K562 (cell line): ENCODE measurements at regions not wholly inside any gene's neighbourhood (a gene's known extent, or its start where the extent isn't known, plus 50 kb on each side); places are given as distances from the start of the nearest gene placed in this dataset.

Source experiments
- ATAC-seq: fragments of 200-7000 bp; cut with Tn5 transposase; 3 replicates; pipeline ENCODE4 v1.9.1; 2020; ENCODE audit warnings: moderate library complexity
- BruUV-seq: library from RNA; stranded (reverse); fragments of 400-500 nt; replicated peaks from 2 replicates; lab custom pipeline; 2021; lab: Mats Ljungman, UMichigan
- CTCF ChIA-PET: fragments of 300-600 bp; formaldehyde crosslinking; extraction: SDS; loops from one replicate; lab custom pipeline; 2021; ENCODE audit warnings: low intra/inter-chr PET ratio; lab: Yijun Ruan, JAX
- POLR2A ChIA-PET: fragments of 300-600, 350-650 bp; sonication (Branson Sonifier 250); formaldehyde crosslinking; extraction: SDS; loops from one replicate; lab custom pipeline; 2021; ENCODE audit warnings: antibody characterized with exemption, inconsistent platforms; lab: Yijun Ruan, JAX
- DNase-seq, 4 experiments: peaks; one replicate each; pipeline versions ENCODE4 v3.0.0 to v3.0.0-alpha.2; 2011 to 2018; ENCODE audit warnings: low spot score in 3 of 4, mixed read lengths in 3 of 4; ENCODE audit errors: extremely low read depth in 1 of 4
- FAIRE-seq: peaks from 2 replicates; lab custom pipeline; 2011; peaks lifted over from hg19 to GRCh38; lab: Jason Lieb, UNC
- H2AFZ ChIP-seq: 2 replicates; pipeline ENCODE4 v1.6.0; 2011; ENCODE audit warnings: low read depth, low read length, control low read depth, inconsistent platforms
- H3K27ac ChIP-seq: fragments of 200-600 bp; 3 replicates; pipeline ENCODE4 v1.8.0; 2011; ENCODE audit warnings: low read depth, mild to moderate bottlenecking, control low read depth, inconsistent platforms, low read length, moderate library complexity, mixed read lengths; ENCODE audit errors: extremely low read depth
- H3K27me3 ChIP-seq, 2 experiments: fragments of 300-600 bp in 1 of 2; 2 replicates in 1 of 2; 3 replicates in 1 of 2; pipeline versions ENCODE4 v1.6.0 to v1.8.0; 2011; ENCODE audit warnings: inconsistent platforms in 2 of 2, low read length in 2 of 2, mild to moderate bottlenecking in 1 of 2, mixed read lengths in 1 of 2, moderate library complexity in 1 of 2; ENCODE audit not compliant: control insufficient read depth in 2 of 2, insufficient read depth in 2 of 2
- H3K36me3 ChIP-seq: fragments of 300-600 bp; 3 replicates; pipeline ENCODE4 v1.8.0; 2011; ENCODE audit warnings: mild to moderate bottlenecking, low read length, inconsistent platforms; ENCODE audit not compliant: control insufficient read depth, insufficient read depth
- H3K4me1 ChIP-seq, 2 experiments: fragments of 200-600 bp in 1 of 2; replicated peaks in 1 of 2; 2 replicates in 1 of 2; 3 replicates in 1 of 2; pipeline versions ENCODE4 v1.5.1 to v1.8.0; 2011; ENCODE audit warnings: inconsistent platforms in 2 of 2, low read length in 2 of 2, mild to moderate bottlenecking in 1 of 2, mixed read lengths in 1 of 2, moderate library complexity in 1 of 2; ENCODE audit not compliant: control insufficient read depth in 2 of 2, insufficient read depth in 2 of 2
- H3K4me2 ChIP-seq: 2 replicates; pipeline ENCODE4 v1.6.1; 2011; ENCODE audit warnings: low read length, control low read depth, inconsistent platforms, mixed read lengths; ENCODE audit not compliant: insufficient read depth
- H3K4me3 ChIP-seq: fragments of 200-600 bp; sonication (generic), shearing (Covaris generic); 2 replicates; pipeline ENCODE4 v1.5.1; 2016; ENCODE audit warnings: control low read depth, inconsistent platforms
- H3K79me2 ChIP-seq: fragments of 200-600 bp; 3 replicates; pipeline ENCODE4 v1.8.0; 2011; ENCODE audit warnings: low read length, inconsistent platforms; ENCODE audit not compliant: control insufficient read depth, insufficient read depth
- H3K9ac ChIP-seq, 2 experiments: 2 replicates each; pipeline versions ENCODE4 v1.6.0 to v1.6.1; 2011; ENCODE audit warnings: low read depth in 2 of 2, low read length in 2 of 2, control low read depth in 1 of 2, inconsistent platforms in 1 of 2, mild to moderate bottlenecking in 1 of 2, mixed read lengths in 1 of 2; ENCODE audit not compliant: insufficient read depth in 1 of 2
- H3K9me1 ChIP-seq: one replicate; pipeline ENCODE4 v1.6.0; 2011; ENCODE audit warnings: inconsistent platforms, mild to moderate bottlenecking, low read length, moderate library complexity; ENCODE audit not compliant: control insufficient read depth, insufficient read depth
- H3K9me3 ChIP-seq: replicated peaks from 2 replicates; pipeline ENCODE4 v1.5.1; 2011; ENCODE audit warnings: low read depth, low read length, inconsistent platforms; ENCODE audit not compliant: control insufficient read depth, insufficient read depth
- H4K20me1 ChIP-seq: replicated peaks from 2 replicates; pipeline ENCODE4 v1.6.1; 2011; ENCODE audit warnings: low read length, inconsistent platforms, mixed read lengths; ENCODE audit not compliant: control insufficient read depth, insufficient read depth
- BRF1 ChIP-seq: IDR thresholded peaks from 3 replicates; pipeline ENCODE4 v1.6.1; 2011; ENCODE audit warnings: borderline replicate concordance, mild to moderate bottlenecking; ENCODE audit not compliant: insufficient read length; ENCODE audit errors: extremely low read depth
- CCAR2 ChIP-seq: fragments of 200-400 bp; formaldehyde crosslinking; IDR thresholded peaks from 2 replicates; pipeline ENCODE4 v1.6.1; 2017; ENCODE audit warnings: mild to moderate bottlenecking, low read depth, low read length
- CHD1 ChIP-seq: fragments of 200-600 bp; sonication (generic); IDR thresholded peaks from one replicate; pipeline ENCODE4 v1.6.1; 2012; ENCODE audit warnings: mild to moderate bottlenecking, moderate library complexity, low read length, inconsistent platforms
- CTBP1 ChIP-seq: fragments of 450-650 bp; IDR thresholded peaks from 2 replicates; pipeline ENCODE4 v1.6.1; 2016; ENCODE audit warnings: borderline replicate concordance
- E2F1 ChIP-seq: sonication (generic); formaldehyde crosslinking; IDR thresholded peaks from 2 replicates; pipeline ENCODE4 v1.8.1; 2023; ENCODE audit warnings: mild to moderate bottlenecking, missing genetic modification reagents, moderate library complexity
- FOXJ3 ChIP-seq: sonication (generic); formaldehyde crosslinking; IDR thresholded peaks from 2 replicates; pipeline ENCODE4 v1.4.0; 2020; ENCODE audit warnings: mild to moderate bottlenecking, missing genetic modification reagents
- KAT2B ChIP-seq: IDR thresholded peaks from one replicate; pipeline ENCODE4 v1.6.1; 2012; ENCODE audit warnings: low read depth, mild to moderate bottlenecking, control low read depth, inconsistent platforms, low read length, moderate library complexity
- KAT8 ChIP-seq: fragments of 450-650 bp; IDR thresholded peaks from 2 replicates; pipeline ENCODE4 v1.6.1; 2016; ENCODE audit warnings: low read depth, mild to moderate bottlenecking
- KLF16 ChIP-seq: IDR thresholded peaks from 2 replicates; pipeline ENCODE4 v1.6.1; 2016; ENCODE audit warnings: antibody characterized with exemption
- NCOA2 ChIP-seq, 2 experiments: fragments of 450-650 bp; IDR thresholded peaks; 2 replicates each; pipeline ENCODE4 v1.6.1; 2018; ENCODE audit warnings: mild to moderate bottlenecking in 2 of 2, moderate library complexity in 1 of 2; ENCODE audit not compliant: partially characterized antibody in 2 of 2
- NR3C1 ChIP-seq: sonication (generic); formaldehyde crosslinking; IDR thresholded peaks from 2 replicates; pipeline ENCODE4 v1.8.1; 2022; ENCODE audit warnings: missing genetic modification reagents
- NRF1 ChIP-seq, 2 experiments: fragments of 450-650 bp; IDR thresholded peaks in 1 of 2; conservative IDR thresholded peaks in 1 of 2; 2 replicates each; pipeline ENCODE4 v1.6.1; 2014; ENCODE audit warnings: mild to moderate bottlenecking in 2 of 2
- PML ChIP-seq: IDR thresholded peaks from 2 replicates; pipeline ENCODE4 v1.6.1; 2012; ENCODE audit warnings: low read length, inconsistent platforms
- RNF2 ChIP-seq: sonication (generic); IDR thresholded peaks from 2 replicates; pipeline ENCODE4 v1.6.1; 2016
- TAF9B ChIP-seq: fragments of 450-650 bp; IDR thresholded peaks from 2 replicates; pipeline ENCODE4 v1.6.1; 2018; ENCODE audit warnings: mild to moderate bottlenecking; ENCODE audit not compliant: partially characterized antibody
- ZNF408 ChIP-seq: fragments of 250-450 bp; sonication (Bioruptor Pico); IDR thresholded peaks from 2 replicates; pipeline ENCODE4 v1.4.0; 2020; ENCODE audit warnings: low read depth, mild to moderate bottlenecking, moderate library complexity
- ZNF699 ChIP-seq: fragments of 250-450 bp; sonication (Bioruptor Pico); IDR thresholded peaks from 2 replicates; pipeline ENCODE4 v1.8.0; 2021; ENCODE audit warnings: mild to moderate bottlenecking, moderate library complexity; ENCODE audit not compliant: insufficient replicate concordance
- WGBS: fragments of 100-300 bp; shearing (Covaris generic); methylation state at CpG from one replicate; pipeline ENCODE4 v1.1.6; 2016; ENCODE audit warnings: low coverage, mixed read lengths; ENCODE audit not compliant: insufficient coverage; ENCODE audit errors: missing lambda C conversion rate; 5-methylcytosine and 5-hydroxymethylcytosine counted together
- in situ Hi-C: fragments of 300-500 bp; cut with MboI; formaldehyde crosslinking; loops from 4 replicates; pipeline ENCODE4 v1.15.0; 2018; ENCODE audit warnings: inconsistent platforms, mixed read lengths
- intact Hi-C: fragments of 100-400 bp; cut with micrococcal nuclease; formaldehyde crosslinking; loops from 2 replicates; pipeline ENCODE4 v1.14.2; 2022
- TF ChIP-seq, protein P1 (sequence below): fragments of 200-800 bp; sonication (Bioruptor generic); IDR thresholded peaks from 2 replicates; pipeline ENCODE4 v1.6.1; 2017; ENCODE audit warnings: missing genetic modification characterization, missing compliant biosample characterization
- TF ChIP-seq, protein P2 (sequence below): IDR thresholded peaks from 3 replicates; pipeline ENCODE4 v1.6.1; 2011; ENCODE audit warnings: borderline replicate concordance, mild to moderate bottlenecking; ENCODE audit not compliant: insufficient read length, insufficient read depth
- TF ChIP-seq, protein P3 (sequence below): sonication (generic); formaldehyde crosslinking; IDR thresholded peaks from 2 replicates; pipeline ENCODE4 v1.8.1; 2022; ENCODE audit warnings: missing genetic modification reagents

- CTCF ChIA-PET: no interaction called here
- Histone ChIP-seq H2AFZ (no peak overlapping the region), H3K79me2 (no peaks in the 10 kb centered on the region), H3K27ac (no peak overlapping the region), H3K4me3 (no peak overlapping the region), H3K9ac (no peak overlapping the region), H4K20me1 (no peaks in the 10 kb centered on the region), H3K36me3 (no peaks in the 10 kb centered on the region), H3K27me3 (peaks cover 12 to 40% of the 10 kb centered on the region in 2 experiments; a peak in 4 of 5 replicates), H3K4me1 (no peaks in the 10 kb centered on the region), H3K9me3 (no peaks in the 10 kb centered on the region), H3K4me2 (no peak overlapping the region), H3K9me1 (no peaks in the 10 kb centered on the region)
- no peak for ATAC-seq
- WGBS: 0% methylated on average over 1 of the region's 1 CpG
- TF ChIP-seq ZNF699 (CRISPR knock-in tag): no peak
- no peak for TF ChIP-seq KAT2B
- no peak for TF ChIP-seq RNF2
- no peak for TF ChIP-seq KAT8
- TF ChIP-seq NR3C1: no peak
- TF ChIP-seq FOXJ3: no peak
- no peak for TF ChIP-seq CTBP1
- TF ChIP-seq, protein P1, sequence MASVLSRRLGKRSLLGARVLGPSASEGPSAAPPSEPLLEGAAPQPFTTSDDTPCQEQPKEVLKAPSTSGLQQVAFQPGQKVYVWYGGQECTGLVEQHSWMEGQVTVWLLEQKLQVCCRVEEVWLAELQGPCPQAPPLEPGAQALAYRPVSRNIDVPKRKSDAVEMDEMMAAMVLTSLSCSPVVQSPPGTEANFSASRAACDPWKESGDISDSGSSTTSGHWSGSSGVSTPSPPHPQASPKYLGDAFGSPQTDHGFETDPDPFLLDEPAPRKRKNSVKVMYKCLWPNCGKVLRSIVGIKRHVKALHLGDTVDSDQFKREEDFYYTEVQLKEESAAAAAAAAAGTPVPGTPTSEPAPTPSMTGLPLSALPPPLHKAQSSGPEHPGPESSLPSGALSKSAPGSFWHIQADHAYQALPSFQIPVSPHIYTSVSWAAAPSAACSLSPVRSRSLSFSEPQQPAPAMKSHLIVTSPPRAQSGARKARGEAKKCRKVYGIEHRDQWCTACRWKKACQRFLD (CRISPR knock-in tag): no peak
- no peak for TF ChIP-seq BRF1
- no peak for TF ChIP-seq NRF1 (conservative IDR thresholded peaks at IDR 0.05 in 1 of 2, IDR thresholded peaks at IDR 0.05 in 1 of 2)
- TF ChIP-seq KLF16: no peak
- no peak for TF ChIP-seq ZNF408
- TF ChIP-seq CCAR2: no peak
- no peak for TF ChIP-seq PML
- no peak for TF ChIP-seq TAF9B
- TF ChIP-seq E2F1 (CRISPR knock-in tag): no peak
- TF ChIP-seq CHD1: no peak
- TF ChIP-seq NCOA2 (IDR thresholded peaks at IDR 0.05; ENCODE audit: partially characterized antibody in 2 of 2): no peak
- TF ChIP-seq, protein P2, sequence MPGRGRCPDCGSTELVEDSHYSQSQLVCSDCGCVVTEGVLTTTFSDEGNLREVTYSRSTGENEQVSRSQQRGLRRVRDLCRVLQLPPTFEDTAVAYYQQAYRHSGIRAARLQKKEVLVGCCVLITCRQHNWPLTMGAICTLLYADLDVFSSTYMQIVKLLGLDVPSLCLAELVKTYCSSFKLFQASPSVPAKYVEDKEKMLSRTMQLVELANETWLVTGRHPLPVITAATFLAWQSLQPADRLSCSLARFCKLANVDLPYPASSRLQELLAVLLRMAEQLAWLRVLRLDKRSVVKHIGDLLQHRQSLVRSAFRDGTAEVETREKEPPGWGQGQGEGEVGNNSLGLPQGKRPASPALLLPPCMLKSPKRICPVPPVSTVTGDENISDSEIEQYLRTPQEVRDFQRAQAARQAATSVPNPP: no peak
- TF ChIP-seq, protein P3, sequence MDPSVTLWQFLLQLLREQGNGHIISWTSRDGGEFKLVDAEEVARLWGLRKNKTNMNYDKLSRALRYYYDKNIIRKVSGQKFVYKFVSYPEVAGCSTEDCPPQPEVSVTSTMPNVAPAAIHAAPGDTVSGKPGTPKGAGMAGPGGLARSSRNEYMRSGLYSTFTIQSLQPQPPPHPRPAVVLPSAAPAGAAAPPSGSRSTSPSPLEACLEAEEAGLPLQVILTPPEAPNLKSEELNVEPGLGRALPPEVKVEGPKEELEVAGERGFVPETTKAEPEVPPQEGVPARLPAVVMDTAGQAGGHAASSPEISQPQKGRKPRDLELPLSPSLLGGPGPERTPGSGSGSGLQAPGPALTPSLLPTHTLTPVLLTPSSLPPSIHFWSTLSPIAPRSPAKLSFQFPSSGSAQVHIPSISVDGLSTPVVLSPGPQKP: no peak
- intact Hi-C loops (no loop called here), in situ Hi-C loops (no loop called here)
- FAIRE-seq: no peak
- POLR2A ChIA-PET: no interaction called here
- no peak for DNase-seq
- BruUV-seq: no TSS peak
Observed at GRCh38 chr10:2918489-2918888, 148.9 kb upstream of the PFKP start.
